Astrocyte (in vitro differentiated cells and primary cell): ENCODE measurements at regions not wholly inside any gene's neighbourhood (a gene's known extent, or its start where the extent isn't known, plus 50 kb on each side); places are given as distances from the start of the nearest gene placed in this dataset.

Experiments
- EZH2 ChIP-seq: IDR thresholded peaks from 2 replicates; pipeline ENCODE4 v1.6.1; 2012; ENCODE audit warnings: mild to moderate bottlenecking, low read length, inconsistent platforms; ENCODE audit not compliant: insufficient read depth
- TF ChIP-seq, protein P1 (sequence below): IDR thresholded peaks from 2 replicates; pipeline ENCODE4 v1.5.1; 2011; ENCODE audit warnings: low read depth, mild to moderate bottlenecking, inconsistent platforms, low read length, moderate library complexity; ENCODE audit not compliant: insufficient read depth

GRCh38 chr22:47859881-47860525, 1097.6 kb downstream of the TBC1D22A start:
- TF ChIP-seq, protein P1, sequence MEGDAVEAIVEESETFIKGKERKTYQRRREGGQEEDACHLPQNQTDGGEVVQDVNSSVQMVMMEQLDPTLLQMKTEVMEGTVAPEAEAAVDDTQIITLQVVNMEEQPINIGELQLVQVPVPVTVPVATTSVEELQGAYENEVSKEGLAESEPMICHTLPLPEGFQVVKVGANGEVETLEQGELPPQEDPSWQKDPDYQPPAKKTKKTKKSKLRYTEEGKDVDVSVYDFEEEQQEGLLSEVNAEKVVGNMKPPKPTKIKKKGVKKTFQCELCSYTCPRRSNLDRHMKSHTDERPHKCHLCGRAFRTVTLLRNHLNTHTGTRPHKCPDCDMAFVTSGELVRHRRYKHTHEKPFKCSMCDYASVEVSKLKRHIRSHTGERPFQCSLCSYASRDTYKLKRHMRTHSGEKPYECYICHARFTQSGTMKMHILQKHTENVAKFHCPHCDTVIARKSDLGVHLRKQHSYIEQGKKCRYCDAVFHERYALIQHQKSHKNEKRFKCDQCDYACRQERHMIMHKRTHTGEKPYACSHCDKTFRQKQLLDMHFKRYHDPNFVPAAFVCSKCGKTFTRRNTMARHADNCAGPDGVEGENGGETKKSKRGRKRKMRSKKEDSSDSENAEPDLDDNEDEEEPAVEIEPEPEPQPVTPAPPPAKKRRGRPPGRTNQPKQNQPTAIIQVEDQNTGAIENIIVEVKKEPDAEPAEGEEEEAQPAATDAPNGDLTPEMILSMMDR = no peak
- no peak for TF ChIP-seq EZH2
